HL-60/S4 (cell line): ENCODE measurements at regions not wholly inside any gene's neighbourhood (a gene's known extent, or its start where the extent isn't known, plus 50 kb on each side); places are given as distances from the start of the nearest gene placed in this dataset.

Experiments used
- in situ Hi-C: fragments of 300-500 bp; cut with MboI; formaldehyde crosslinking; loops from 2 replicates; pipeline ENCODE4 v1.14.3; 2022; ENCODE audit warnings: low sequenced_read_pairs

- in situ Hi-C loops: no loop called here
These were observed 541.6 kb downstream of the SUCLA2 start for GRCh38 chr13:47459512-47459911.

DNA sequence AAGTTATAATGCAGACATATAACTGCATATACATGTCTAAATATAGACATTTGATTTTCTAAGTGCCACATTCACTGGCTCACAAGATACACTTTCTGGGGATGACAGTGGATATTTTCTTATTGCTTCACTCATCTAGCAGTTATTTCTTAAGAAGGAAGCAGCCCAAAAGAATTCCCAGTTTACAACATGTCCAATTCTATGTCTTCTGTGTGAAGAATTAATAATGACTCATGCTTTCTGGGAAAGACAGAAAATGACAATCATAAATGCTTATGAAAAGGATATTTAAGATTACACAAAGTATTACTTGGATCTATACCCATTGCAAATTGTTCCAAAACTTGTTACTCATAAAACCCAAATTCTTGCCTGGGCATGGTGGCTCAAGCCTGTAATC is 543.4 kb downstream of the SUCLA2 start:
- in situ Hi-C loops: no loop called here

DNA sequence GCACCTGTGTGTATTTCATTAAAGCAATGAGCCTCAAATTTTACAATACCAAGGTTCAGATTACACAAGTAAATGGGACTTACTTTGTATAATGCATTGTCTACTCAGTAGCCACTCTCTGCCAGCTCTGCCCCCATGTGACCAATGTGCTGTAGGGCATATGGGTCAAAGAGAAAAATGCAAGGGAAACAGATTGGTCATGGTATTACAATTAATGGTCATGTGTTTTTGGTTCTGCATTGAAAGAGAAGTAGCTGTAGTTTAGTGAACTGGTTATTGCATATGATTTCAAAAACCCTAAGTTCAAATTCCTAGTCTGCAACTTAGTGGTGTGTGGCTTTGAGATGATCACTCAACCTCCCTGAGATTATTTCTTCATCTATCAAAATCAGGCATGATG is 545.4 kb downstream of the SUCLA2 start:
- in situ Hi-C loops: no loop called here

DNA sequence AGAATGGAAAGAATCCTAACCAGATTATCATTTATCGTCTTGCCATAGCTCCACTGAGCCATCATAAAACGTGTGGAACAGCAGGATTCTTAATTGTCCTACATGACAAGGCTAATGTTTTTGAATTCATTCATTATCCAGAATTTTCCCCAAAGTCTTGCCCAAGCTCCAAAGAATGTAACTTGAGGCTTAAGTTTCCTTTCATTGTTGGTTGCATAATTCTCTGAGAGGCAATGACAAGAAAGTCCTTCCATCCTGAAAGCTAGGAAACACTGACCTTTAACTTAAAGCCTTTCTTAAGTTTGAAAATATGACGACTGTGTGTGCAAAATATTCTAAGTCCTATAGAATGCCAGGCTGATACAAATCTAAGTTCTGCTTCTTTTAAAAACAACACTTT is 546.1 kb downstream of the SUCLA2 start:
- in situ Hi-C loops: no loop called here

- in situ Hi-C loops: no loop called here
These were observed 540.6 kb upstream of the HTR2A start for GRCh38 chr13:47437406-47437805.

DNA sequence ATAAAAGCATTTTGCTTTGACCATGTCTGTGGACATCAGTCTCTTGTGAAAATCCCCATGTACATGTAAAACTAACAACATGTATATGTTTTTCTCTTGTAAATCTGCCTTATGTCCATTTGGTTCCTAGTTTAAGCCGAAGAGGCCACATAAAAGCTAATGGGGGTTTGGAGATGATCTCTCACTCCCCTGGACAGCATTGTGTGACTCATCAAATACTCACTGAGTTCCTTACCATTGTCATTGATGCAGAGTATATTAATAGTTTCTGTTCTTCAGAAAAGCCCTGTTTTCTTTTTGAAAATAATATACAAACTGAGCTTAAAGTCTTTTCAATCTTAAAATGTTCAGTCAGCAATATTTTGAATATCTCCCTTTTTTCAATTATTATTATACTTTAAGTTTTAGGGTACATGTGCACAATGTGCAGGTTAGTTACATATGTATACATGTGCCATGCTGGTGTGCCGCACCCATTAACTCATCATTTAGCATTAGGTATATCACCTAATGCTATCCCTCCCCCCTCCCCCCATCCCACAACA is 536.7 kb upstream of the HTR2A start:
- in situ Hi-C loops: no loop called here

GRCh38 chr13:47426126-47426849 is 529.4 kb upstream of the HTR2A start:
- in situ Hi-C loops: no loop called here

- in situ Hi-C loops: no loop called here
These were observed 524.7 kb upstream of the HTR2A start for GRCh38 chr13:47421525-47421924.

- in situ Hi-C loops: no loop called here
These were observed 523.7 kb upstream of the HTR2A start for GRCh38 chr13:47420568-47420967.

DNA sequence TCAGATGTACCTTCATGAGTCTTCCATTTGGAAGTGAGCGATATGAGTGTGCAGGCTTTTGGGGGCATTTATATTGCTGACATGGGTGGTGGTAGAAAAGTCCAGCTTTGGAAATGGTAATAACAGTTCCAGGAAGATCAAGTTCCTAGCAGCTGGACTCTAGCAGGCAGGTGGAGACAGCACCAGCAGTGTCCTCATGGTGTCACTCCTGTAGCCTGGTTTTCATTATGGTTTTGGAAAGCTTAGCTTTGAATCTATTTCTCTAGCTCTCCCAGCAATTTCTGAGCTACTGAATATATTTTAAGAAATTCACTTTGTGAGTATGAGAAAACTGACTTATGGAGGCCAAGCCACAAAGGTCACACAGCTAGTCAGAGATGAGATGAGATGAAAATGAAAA is 523.2 kb upstream of the HTR2A start:
- in situ Hi-C loops: no loop called here

- in situ Hi-C loops: no loop called here
These were observed 521.5 kb upstream of the HTR2A start for GRCh38 chr13:47418206-47418920.

DNA sequence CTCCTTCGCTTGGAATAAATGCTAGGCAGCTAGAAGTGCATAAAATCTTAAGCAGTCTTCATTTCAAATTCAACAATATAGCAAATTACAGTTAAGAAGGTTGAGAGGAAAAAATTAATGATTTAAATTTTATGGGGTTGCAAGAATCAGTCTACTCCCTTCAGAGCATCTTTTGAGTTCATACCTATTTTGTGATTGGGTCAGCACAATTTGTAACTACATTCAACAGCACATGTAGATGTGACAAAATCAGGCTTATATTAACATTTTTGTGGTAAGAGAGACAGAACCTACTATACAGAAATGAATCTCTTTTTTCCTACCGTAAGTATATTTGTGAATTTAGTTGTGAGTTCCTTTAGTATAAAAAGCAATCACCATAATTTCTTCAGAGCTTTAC is 520.6 kb upstream of the HTR2A start:
- in situ Hi-C loops: no loop called here

DNA sequence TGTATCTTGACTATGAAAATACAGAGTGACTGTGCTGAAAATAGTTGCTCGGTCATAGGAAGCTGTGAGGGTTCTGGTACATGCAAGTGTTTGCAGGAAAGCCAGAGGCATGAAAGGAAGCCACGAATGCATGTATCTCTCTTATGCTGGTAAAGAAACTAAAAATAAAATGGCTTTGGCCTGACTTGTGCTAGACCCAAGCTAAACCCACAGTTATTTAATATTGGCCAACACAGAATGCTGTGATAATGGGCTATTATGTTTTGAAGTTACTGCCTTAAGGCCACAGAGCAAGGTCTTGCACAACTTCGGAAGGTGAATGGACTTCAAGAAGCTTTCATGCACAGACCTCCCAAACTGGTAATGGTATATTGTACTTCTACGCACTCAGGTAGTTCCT is 518.2 kb upstream of the HTR2A start:
- in situ Hi-C loops: no loop called here

DNA sequence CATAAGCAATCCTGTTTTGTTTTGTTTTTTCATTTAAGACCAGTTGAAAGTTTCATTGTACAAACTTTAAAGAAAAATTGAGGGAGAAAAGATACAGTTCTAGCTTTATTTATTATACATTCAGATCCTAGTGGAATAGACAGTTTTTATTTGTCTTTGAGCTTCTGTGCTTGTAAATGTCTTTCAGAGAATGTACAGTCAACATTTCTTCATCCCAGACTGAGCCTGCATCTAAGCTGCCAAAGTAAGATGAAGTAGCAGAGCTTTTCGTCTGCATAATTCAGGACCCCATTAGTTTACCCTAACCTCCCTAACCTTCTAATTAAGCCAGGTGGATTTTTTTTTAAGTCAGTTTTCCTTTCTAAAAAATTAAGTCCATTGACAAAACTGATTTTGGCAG is 516.7 kb upstream of the HTR2A start:
- in situ Hi-C loops: no loop called here

DNA sequence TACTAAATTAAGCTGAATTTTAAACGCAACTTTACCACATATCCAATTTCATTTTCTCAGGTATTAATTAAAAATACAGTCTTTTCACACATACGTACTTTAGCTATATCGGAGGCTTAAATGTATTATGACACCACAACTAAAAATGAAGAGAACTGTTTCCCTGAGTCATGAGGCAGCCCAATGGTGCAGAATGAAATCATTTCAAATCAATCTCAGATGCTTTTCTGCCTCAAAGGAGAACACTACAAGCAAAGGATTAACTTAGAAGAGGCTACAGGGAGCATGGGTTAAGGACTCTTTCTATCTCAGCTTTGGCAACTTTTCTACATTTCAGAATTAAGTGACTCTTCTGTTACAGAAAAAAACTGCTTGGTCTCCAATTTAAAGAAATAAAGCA is 516.3 kb upstream of the HTR2A start:
- in situ Hi-C loops: no loop called here

GRCh38 chr13:47409778-47410177 is 512.9 kb upstream of the HTR2A start:
- in situ Hi-C loops: no loop called here

GRCh38 chr13:47408546-47409319 is 511.9 kb upstream of the HTR2A start:
- in situ Hi-C loops: no loop called here

- in situ Hi-C loops: no loop called here
These were observed 511.0 kb upstream of the HTR2A start for GRCh38 chr13:47407808-47408207.

DNA sequence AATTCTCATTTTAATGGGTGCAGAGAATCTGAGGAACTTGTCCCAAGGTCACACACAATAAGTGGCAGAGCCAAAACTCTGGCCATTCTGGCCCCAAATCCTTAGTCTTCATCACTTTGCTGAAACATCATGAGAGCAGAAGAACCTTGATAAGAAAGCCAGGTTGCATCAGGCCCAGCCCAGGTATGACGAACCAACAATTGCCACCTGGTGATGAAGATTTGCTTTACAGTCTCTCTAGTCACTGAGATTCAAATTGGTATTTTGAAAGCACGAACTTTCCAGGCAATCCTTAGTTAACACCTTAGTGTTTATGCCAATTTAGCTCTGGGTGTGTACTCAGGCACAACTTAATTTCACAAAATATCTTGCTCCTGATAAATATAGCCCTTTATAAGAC is 502.7 kb upstream of the HTR2A start:
- in situ Hi-C loops: no loop called here

DNA sequence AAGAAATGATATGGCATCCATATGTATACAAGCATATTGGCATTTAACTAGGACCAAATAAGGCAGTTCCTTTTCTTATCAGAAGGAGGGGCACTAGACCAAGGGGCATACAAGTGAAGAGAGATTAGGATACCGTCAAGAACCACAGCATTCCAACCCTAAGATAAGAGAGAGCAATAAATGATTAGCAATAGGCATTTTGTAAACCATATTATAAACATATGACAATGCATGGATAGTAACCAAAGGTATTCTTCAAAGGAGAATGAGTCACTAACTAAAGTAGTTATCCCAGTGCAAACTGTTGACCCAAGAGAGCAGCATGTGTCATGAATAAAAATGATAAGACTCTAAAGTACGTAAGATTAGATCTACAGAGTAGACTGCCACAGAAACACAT is 500.9 kb upstream of the HTR2A start:
- in situ Hi-C loops: no loop called here

DNA sequence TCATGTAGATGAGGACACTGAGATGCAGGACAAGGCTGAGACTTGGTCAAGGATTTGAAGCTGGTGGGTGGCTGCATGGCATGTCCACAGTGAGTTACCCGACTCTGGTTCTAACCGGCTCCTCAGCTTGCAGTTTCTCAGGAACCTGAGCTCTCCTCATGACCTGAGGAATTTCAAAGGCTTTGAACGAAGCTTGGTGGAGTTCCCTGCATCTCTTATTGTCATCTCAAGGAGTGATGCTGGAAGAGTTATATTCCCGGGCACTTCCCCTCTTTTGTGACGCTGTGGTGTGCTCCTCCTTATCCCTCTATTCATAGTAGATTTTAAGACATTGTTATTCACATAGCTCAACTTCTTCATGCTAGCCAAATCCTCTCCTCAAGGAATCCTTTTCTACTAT is 500.1 kb upstream of the HTR2A start:
- in situ Hi-C loops: no loop called here

DNA sequence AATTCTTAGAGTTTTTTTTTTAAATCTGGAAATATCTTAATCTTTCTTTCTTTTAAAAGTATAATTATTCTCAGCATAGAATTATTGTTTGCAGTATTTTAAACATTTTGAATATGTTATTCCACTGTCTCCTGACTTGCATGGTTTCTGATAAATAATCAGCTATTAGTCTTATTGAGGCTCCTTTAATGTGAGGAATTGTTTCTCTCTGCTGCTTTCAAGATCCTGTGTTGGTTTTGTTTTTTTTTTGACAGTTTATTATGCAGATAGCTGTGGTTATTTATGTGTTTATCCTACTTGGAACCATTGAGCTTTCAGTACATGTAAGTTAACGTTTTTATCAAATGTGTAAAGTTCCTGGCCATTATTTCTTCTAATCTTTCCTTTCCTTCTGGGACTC is 477.9 kb upstream of the HTR2A start:
- in situ Hi-C loops: no loop called here
